Muscle of leg (tissue), 3 donors: ENCODE measurements at regions not wholly inside any gene's neighbourhood (a gene's known extent, or its start where the extent isn't known, plus 50 kb on each side); places are given as distances from the start of the nearest gene placed in this dataset.

Experiments
- DNase-seq: peaks from one replicate; pipeline ENCODE4 v3.0.0; 2013
- H3K27ac ChIP-seq: one replicate; pipeline ENCODE4 v1.5.1; 2013; ENCODE audit warnings: mild to moderate bottlenecking, low read length, control low read depth
- H3K27me3 ChIP-seq: one replicate; pipeline ENCODE4 v1.6.1; 2013; ENCODE audit warnings: low read length; ENCODE audit not compliant: control insufficient read depth, insufficient read depth
- H3K36me3 ChIP-seq: one replicate; pipeline ENCODE4 v1.6.1; 2013; ENCODE audit warnings: low read length; ENCODE audit not compliant: control insufficient read depth, insufficient read depth
- H3K4me1 ChIP-seq: one replicate; pipeline ENCODE4 v1.6.1; 2013; ENCODE audit warnings: low read length; ENCODE audit not compliant: control insufficient read depth, insufficient read depth
- H3K4me3 ChIP-seq: one replicate; pipeline ENCODE4 v1.5.1; 2013; ENCODE audit warnings: low read length, control low read depth
- H3K9me3 ChIP-seq: replicated peaks from 2 replicates; pipeline ENCODE4 v1.6.1; 2013; ENCODE audit warnings: low read depth, low read length; ENCODE audit not compliant: control insufficient read depth
- WGBS: methylation state at CpG from one replicate; pipeline ENCODE4 v1.1.5; 2013; ENCODE audit warnings: missing lambda C conversion rate; ENCODE audit not compliant: insufficient coverage; 5-methylcytosine and 5-hydroxymethylcytosine counted together

GRCh38 chr19:29263305-29264135 is 50.6 kb upstream of the UQCRFS1 start:
- peak; percentile 78 for DNase-seq
- H3K27me3 ChIP-seq = peaks cover 4% of the 10 kb centered on the region

GRCh38 chr19:29264897-29265296 is 51.9 kb upstream of the UQCRFS1 start:
- Histone ChIP-seq H3K9me3 (no peaks in the 10 kb centered on the region), H3K27ac (no peak overlapping the region), H3K4me1 (peaks cover 35% of the 10 kb centered on the region), H3K4me3 (no peak overlapping the region), H3K27me3 (peaks cover 8% of the 10 kb centered on the region), H3K36me3 (no peaks in the 10 kb centered on the region)
- WGBS = 100% methylated on average over 1 of the region's 7 CpGs
- DNase-seq = no peak

More at GRCh38 chr19:29263305-29264135, 50.6 kb upstream of the UQCRFS1 start:
- Histone ChIP-seq H3K36me3 (no peaks in the 10 kb centered on the region), H3K9me3 (no peaks in the 10 kb centered on the region), H3K4me3 (no peak overlapping the region), H3K27ac (peak overlapping the region; percentile 62), H3K4me1 (peaks cover 25% of the 10 kb centered on the region)
- WGBS = 17% methylated on average over 4 of the region's 8 CpGs

GRCh38 chr19:29265436-29265835 is 52.5 kb upstream of the UQCRFS1 start:
- DNase-seq = no peak
- no peaks in the 10 kb centered on the region for H3K36me3 ChIP-seq
- H3K4me1 ChIP-seq = peaks cover 34% of the 10 kb centered on the region
- 98% methylated on average over 3 of the region's 6 CpGs for WGBS
- H3K27me3 ChIP-seq = peaks cover 8% of the 10 kb centered on the region
- no peak overlapping the region for H3K4me3 ChIP-seq
- no peak overlapping the region for H3K27ac ChIP-seq
- H3K9me3 ChIP-seq = no peaks in the 10 kb centered on the region

- 58% methylated on average over 3 of the region's 4 CpGs for WGBS
- H3K27me3 ChIP-seq = peaks cover 8% of the 10 kb centered on the region
Measured at GRCh38 chr19:29266001-29266400, 53.0 kb upstream of the UQCRFS1 start.

GRCh38 chr19:29266603-29267002 is 53.7 kb upstream of the UQCRFS1 start:
- H3K4me1 ChIP-seq = peaks cover 30% of the 10 kb centered on the region
- no peak overlapping the region for H3K4me3 ChIP-seq
- H3K27me3 ChIP-seq = peaks cover 8% of the 10 kb centered on the region
- no peaks in the 10 kb centered on the region for H3K36me3 ChIP-seq
- no peaks in the 10 kb centered on the region for H3K9me3 ChIP-seq
- DNase-seq = no peak
- 87% methylated on average over 4 of the region's 4 CpGs for WGBS
- no peak overlapping the region for H3K27ac ChIP-seq

More at GRCh38 chr19:29266001-29266400, 53.0 kb upstream of the UQCRFS1 start:
- Histone ChIP-seq H3K4me1 (peaks cover 33% of the 10 kb centered on the region), H3K27ac (no peak overlapping the region), H3K36me3 (no peaks in the 10 kb centered on the region), H3K4me3 (no peak overlapping the region), H3K9me3 (no peaks in the 10 kb centered on the region)
- DNase-seq = no peak

- H3K27me3 ChIP-seq = peaks cover 8% of the 10 kb centered on the region
- 90% methylated on average over 4 of the region's 8 CpGs for WGBS
Measured at GRCh38 chr19:29267701-29268100, 54.8 kb upstream of the UQCRFS1 start.

GRCh38 chr19:29268103-29268502 is 55.2 kb upstream of the UQCRFS1 start:
- Histone ChIP-seq H3K36me3 (no peaks in the 10 kb centered on the region), H3K27ac (no peak overlapping the region), H3K4me1 (peaks cover 22% of the 10 kb centered on the region), H3K27me3 (peaks cover 8% of the 10 kb centered on the region), H3K9me3 (no peaks in the 10 kb centered on the region), H3K4me3 (no peak overlapping the region)
- DNase-seq = no peak
- WGBS = 76% methylated on average over 12 of the region's 17 CpGs

More at GRCh38 chr19:29267701-29268100, 54.8 kb upstream of the UQCRFS1 start:
- Histone ChIP-seq H3K4me1 (peaks cover 26% of the 10 kb centered on the region), H3K36me3 (no peaks in the 10 kb centered on the region), H3K27ac (no peak overlapping the region), H3K9me3 (no peaks in the 10 kb centered on the region), H3K4me3 (no peak overlapping the region)
- DNase-seq = no peak

- Histone ChIP-seq H3K4me1 (peaks cover 20% of the 10 kb centered on the region), H3K9me3 (no peaks in the 10 kb centered on the region), H3K27ac (peak overlapping the region; percentile 62), H3K4me3 (no peak overlapping the region), H3K36me3 (no peaks in the 10 kb centered on the region), H3K27me3 (peaks cover 8% of the 10 kb centered on the region)
- no peak for DNase-seq
- WGBS = 26% methylated on average over 23 of the region's 25 CpGs
Measured at GRCh38 chr19:29268721-29269393, 55.9 kb upstream of the UQCRFS1 start.

GRCh38 chr19:29269641-29270040 is 56.7 kb upstream of the UQCRFS1 start:
- DNase-seq = no peak
- WGBS = 68% methylated on average over 4 of the region's 12 CpGs
- peaks cover 12% of the 10 kb centered on the region for H3K27me3 ChIP-seq

GRCh38 chr19:29271341-29271740 is 58.4 kb upstream of the UQCRFS1 start:
- H3K27ac ChIP-seq = no peak overlapping the region
- no peak overlapping the region for H3K4me3 ChIP-seq
- peaks cover 11% of the 10 kb centered on the region for H3K27me3 ChIP-seq
- DNase-seq = no peak
- no peaks in the 10 kb centered on the region for H3K9me3 ChIP-seq
- H3K4me1 ChIP-seq = peaks cover 19% of the 10 kb centered on the region
- WGBS = 87% methylated on average over 3 of the region's 3 CpGs
- H3K36me3 ChIP-seq = no peaks in the 10 kb centered on the region

More at GRCh38 chr19:29269641-29270040, 56.7 kb upstream of the UQCRFS1 start:
- H3K9me3 ChIP-seq = no peaks in the 10 kb centered on the region
- no peaks in the 10 kb centered on the region for H3K36me3 ChIP-seq
- peak overlapping the region; percentile 62 for H3K27ac ChIP-seq
- H3K4me3 ChIP-seq = no peak overlapping the region
- H3K4me1 ChIP-seq = peaks cover 19% of the 10 kb centered on the region
